Hematopoietic multipotent progenitor cell (in vitro differentiated cells): ENCODE measurements at regions not wholly inside any gene's neighbourhood (a gene's known extent, or its start where the extent isn't known, plus 50 kb on each side); places are given as distances from the start of the nearest gene placed in this dataset.
"Not testable (repeated sequence)": the region's sequence is repeated elsewhere in the genome, so short reads cannot be mapped to it uniquely, and the experiment has no call there.

Experiments
- DNase-seq, 3 donors: peaks; one replicate each; pipeline ENCODE4 v3.0.0-alpha.2; 2011 to 2015; ENCODE audit warnings: low read depth in 2 of 3, low spot score in 2 of 3

DNA sequence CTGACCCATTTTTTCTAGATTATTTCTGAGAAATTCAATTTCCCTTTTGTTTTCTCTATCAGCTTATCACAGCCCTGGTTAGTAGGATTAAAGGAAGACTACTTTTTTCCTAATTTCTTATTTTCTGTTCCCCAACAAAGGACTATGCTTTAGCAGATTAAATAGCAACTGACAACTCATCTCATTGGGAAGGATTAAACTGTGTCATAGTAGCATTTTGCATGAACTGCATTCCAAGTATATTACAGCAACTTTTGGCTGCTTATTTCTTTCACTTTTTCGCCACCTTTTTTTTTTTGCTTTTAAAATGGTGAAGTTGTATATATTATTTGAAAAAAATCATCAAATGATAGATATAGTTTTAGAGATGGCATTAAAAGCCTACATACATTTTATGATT is 570.3 kb downstream of the FBXO15 start:
- no peak for DNase-seq

DNA sequence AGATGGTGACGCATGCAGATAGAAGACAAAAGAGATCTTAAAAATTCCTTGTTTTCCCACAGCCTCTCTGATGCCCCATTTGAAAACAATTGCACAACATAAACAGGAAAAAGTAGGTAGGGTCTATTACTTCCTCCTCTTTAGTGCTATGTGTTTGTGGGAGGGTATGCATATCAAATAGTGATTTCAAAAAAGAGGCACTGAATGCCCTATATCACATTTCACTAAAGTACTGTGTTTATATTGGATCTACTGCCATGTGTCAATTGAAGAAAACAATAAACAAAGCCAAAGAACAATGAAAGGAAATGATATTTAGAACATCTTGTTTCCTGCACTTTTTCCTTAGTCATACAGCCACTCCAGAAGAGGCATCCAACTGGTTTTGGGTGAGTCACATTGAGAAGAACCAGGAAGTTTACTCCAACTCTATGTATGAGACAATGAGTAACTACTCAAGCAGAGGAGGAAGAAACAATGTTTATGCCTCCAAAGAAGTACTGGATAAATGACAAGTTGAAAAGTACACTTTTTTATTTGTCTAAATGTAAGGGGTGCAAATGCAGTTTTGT is 583.6 kb downstream of the FBXO15 start:
- no peak for DNase-seq

GRCh38 chr18:73563345-73563744 is 584.3 kb downstream of the FBXO15 start:
- no peak for DNase-seq

- no peak for DNase-seq
Observed at GRCh38 chr18:73556904-73557303, 590.7 kb downstream of the FBXO15 start.

GRCh38 chr18:73552171-73552570 is 595.5 kb downstream of the FBXO15 start:
- no peak for DNase-seq

- no peak for DNase-seq
Observed at GRCh38 chr18:73551211-73551610, 596.4 kb downstream of the FBXO15 start.

DNA sequence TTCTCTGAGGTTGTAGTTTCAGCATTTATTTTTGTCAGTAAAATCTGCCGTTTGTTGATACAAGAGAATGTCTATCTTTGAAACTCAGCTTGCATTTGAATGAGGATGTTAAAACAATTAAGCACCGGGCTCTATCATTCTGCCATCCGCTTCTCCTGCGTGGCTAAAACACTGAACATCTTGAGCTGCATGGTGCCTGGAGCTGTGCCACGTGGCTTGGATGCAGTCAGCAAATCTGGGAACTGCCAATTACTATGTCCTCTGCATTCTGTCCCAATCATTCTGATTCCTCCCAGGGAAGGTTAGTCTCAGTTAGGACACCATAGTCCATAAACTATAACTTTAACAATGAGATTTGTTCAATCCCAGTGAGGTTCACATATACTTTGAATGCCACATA is 598.4 kb downstream of the FBXO15 start:
- no peak for DNase-seq

DNA sequence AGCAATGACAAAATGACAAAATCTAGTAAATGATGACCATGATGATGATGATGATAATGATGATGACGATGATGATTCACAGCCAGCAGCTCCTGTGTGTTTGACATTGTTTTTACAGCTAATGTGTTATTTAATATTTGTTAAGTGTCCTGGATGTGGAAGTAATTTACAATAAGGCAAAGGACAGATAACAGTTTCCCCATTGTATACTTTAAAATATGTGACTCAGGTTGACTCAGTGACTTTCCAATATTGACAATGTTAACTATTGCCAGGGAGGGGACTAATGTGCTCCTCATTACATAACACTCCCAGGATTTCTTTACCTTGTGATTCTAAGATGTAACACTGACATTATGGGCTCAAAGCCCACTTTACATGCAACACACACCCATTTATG is 602.2 kb downstream of the FBXO15 start:
- no peak for DNase-seq

DNA sequence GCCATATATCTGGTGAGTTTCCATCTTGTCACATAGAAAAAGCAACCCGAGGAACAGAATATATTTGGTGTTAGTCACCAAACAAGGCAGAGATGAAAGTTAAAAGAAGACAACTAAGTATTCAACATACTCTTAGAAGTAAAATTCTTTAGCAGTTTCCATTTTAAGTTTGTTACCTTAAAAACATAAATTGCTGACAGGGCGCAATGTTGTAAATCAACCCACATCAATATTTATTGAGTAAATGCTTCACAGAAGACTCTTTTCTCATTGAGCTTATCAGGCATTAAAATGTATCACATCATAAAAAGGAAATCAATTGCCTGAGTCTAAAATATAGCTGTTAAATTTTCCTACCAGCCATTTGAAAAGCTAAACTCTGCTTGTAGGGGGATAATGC is 603.0 kb downstream of the FBXO15 start:
- DNase-seq = no peak

DNA sequence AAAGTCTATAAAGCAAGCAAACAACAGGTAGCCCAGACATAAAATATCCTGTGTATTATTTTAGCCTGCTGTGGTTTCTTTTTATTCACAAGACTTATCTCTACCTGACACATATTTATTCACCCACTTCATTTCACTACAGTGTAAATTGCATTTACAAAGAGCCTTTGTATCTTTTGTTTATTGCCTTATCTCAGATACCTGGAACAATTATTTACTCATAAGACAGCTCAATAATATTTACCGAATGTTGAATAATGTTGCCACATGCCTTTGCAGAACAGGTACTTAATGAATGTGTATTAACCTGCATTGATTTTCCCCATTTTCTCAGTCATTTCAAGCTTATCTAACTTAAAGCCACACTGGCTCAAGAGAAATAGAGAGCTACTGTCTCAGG is 603.6 kb downstream of the FBXO15 start:
- DNase-seq = no peak

GRCh38 chr18:73535990-73536389 is 611.6 kb downstream of the FBXO15 start:
- no peak for DNase-seq

- DNase-seq = no peak
Observed at GRCh38 chr18:73535189-73535588, 612.4 kb downstream of the FBXO15 start.

- no peak for DNase-seq
Observed at GRCh38 chr18:73531601-73532000, 616.0 kb downstream of the FBXO15 start.

DNA sequence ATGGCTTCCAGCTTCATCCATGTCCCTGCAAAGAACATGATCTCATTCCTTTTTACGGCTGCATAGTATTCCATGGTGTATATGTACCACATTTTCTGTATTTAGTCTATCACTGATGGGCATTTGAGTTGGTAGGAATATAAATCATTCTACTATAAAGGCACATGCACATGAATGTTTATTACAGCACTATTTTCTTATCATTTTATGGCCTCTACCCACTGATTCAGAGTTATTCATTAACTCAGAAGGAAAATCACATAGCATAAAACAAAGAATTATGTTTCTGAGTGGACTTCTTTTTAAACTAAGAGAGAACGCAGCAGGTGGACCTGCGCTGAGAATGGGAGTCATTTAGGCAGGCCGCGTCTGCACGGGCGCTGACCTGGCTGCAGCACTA is 619.6 kb downstream of the FBXO15 start:
- DNase-seq = no peak

DNA sequence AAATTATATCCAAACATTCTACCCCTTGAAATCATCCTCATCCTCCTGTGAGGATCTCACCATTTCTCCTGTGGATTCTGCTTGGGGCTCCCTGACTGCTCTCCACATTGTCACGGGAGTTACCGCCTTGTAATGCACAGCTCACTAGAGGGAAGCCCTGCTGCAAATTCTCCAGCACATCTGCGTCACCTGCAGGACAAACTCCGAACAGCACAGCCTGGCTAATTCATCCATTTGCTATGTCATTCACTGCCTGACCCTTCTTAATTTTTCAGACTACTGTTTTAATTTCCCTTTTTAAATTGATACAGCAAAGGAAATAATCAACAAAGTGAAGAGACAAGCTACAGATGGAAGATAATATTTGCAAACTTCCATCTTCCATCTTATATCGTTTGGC is 627.4 kb downstream of the FBXO15 start:
- DNase-seq = no peak

- not testable (repeated sequence) for DNase-seq
Observed at GRCh38 chr18:73516056-73516455, 631.6 kb downstream of the FBXO15 start.

DNA sequence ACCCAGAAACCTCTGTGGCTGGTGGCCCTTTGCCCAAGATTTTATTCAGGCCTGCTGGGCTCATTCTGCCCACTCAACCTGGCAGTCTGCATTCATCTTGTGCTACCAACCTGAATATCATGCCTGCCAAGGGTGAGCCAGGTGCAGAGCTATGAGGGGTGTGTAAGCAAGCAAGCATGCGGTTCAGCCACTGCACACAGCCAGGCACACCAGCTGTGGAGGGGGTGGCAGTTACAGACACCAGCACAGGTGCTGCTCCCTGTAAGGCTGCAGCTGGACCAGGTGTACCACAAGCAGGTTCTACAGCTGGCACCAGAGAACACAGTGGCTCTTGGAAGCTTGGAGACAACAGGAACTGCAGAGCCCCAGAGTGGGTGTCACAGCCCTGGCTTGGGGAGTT is 633.2 kb downstream of the FBXO15 start:
- DNase-seq = no peak

DNA sequence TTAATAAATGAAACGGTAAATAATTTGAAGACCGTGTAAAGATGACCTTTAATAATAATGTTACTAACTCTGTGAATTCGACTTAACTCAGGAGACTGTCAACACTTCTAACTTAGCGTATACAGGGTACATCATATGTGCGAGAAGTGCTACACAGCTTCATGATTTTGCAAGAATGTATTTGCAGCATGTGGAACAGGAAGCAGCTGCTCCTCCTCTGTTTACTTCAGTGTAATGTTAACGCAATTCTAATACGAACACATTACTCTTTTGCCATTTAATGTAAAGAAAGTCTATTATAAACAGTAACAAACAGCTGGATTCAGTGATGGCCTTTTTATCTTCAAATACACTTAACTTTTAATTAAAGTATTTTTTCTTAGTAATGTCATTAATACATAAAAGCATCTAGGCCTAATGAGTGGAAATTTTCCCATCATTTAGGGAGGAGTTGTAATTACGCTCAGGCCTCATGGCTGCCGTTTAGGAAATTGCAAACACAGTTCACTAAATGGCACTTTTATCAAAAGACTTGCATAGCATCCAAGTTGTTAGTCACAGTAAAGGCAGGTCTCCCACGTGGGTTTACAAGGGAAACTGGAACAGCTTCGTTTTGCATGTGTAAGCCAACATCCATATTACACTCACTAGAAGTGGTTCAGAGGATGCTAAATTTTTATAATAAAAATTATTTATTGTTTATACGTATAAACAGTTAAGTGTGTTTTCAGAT is 635.7 kb downstream of the FBXO15 start:
- DNase-seq = no peak

DNA sequence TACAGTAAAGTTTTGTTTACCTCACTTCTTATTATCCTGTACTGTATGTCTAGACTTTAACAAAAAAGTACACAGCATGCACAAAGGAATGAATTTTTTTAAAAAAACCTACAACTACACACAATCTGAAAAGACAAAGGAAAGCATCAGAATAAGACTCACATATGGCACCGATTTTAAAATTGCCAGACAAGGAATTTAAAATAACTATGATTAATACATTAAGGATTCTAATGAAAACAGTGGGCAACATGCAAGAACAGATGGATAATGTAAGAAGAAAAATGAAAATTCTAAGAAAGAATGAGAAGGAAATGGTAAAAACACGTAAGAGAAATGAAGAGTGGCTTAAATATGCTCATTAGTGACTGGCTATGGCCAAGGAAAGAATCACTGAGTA is 638.2 kb downstream of the FBXO15 start:
- no peak for DNase-seq

GRCh38 chr18:73503326-73503725 is 635.5 kb upstream of the NETO1 start:
- no peak for DNase-seq

DNA sequence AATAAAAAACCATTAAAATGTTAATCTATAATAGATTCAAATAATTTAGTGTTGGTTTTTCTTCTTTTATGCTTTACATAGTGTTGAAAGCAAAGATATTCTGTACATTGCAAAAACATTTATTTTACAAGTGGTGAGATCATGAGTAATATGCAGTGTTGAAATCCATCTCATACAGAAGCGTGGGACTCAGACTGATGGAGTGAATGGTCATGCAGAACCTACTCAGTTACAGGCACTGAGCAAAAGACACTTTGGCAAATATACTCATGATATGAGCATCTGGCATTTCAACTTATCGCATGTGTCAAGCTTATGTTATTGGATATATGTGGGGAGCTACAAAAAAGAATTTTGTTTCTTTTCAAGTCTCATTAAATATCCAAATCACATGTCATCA is 620.2 kb upstream of the NETO1 start:
- no peak for DNase-seq

- DNase-seq = no peak
Observed at GRCh38 chr18:73485166-73485565, 617.4 kb upstream of the NETO1 start.

DNA sequence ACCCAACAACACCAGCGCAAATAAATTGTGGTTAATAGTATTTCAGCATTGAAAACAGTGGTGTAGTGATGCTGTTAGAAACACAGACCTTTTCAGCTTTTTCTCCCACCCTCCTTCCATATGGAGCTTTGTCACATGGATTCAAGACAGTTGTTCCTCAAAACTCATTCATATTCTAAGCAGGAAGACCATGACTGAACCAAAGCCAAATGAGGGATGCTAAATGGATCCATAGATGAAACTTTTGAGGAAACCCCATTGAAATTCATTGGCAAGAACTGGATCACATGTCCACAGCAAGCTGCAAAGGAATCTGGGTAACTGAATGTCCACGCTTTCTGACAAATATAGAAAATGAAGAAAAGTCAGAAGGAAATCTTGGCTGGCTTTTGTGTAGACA is 615.1 kb upstream of the NETO1 start:
- DNase-seq = no peak
